ENCODE measurements at regions not wholly inside any gene's neighbourhood (a gene's known extent, or its start where the extent isn't known, plus 50 kb on each side); places are given as distances from the start of the nearest gene placed in this dataset.

- no peak overlapping the region for H3K4me3 ChIP-seq
- no peaks in the 10 kb centered on the region for H3K36me3 ChIP-seq (ENCODE audit: insufficient read depth, low read length)
- no peaks in the 10 kb centered on the region for H3K9me3 ChIP-seq (ENCODE audit: low read depth, low read length)
- no peak for DNase-seq (ENCODE audit: low read depth, low spot score)
- no peak overlapping the region for H3K9ac ChIP-seq (ENCODE audit: insufficient read length)
- no peak for TF ChIP-seq FOXP2 (optimal IDR thresholded peaks at IDR 0.05; ENCODE audit: control extremely low read depth, extremely low read length, insufficient read depth)
- no peak for TF ChIP-seq EZH2 (IDR thresholded peaks at IDR 0.05)
- no peak for TF ChIP-seq POLR2AphosphoS5 (IDR thresholded peaks at IDR 0.05; ENCODE audit: borderline replicate concordance, low read depth, low read length)
- no peak overlapping the region for H3K27ac ChIP-seq
These were observed 249.4 kb upstream of the TFAP2D start for GRCh38 chr6:50463931-50464330.

GRCh38 chr6:50467931-50468330 lies 245.4 kb upstream of the TFAP2D start:
- TF ChIP-seq POLR2AphosphoS5 (IDR thresholded peaks at IDR 0.05; ENCODE audit: borderline replicate concordance, low read depth, low read length) (no peak), FOXP2 (optimal IDR thresholded peaks at IDR 0.05; ENCODE audit: control extremely low read depth, extremely low read length, insufficient read depth) (no peak), EZH2 (IDR thresholded peaks at IDR 0.05) (no peak)
- DNase-seq (ENCODE audit: low read depth, low spot score) = no peak
- Histone ChIP-seq H3K4me3 (no peak overlapping the region), H3K9me3 (ENCODE audit: low read depth, low read length) (no peaks in the 10 kb centered on the region), H3K27ac (no peak overlapping the region), H3K36me3 (ENCODE audit: insufficient read depth, low read length) (no peaks in the 10 kb centered on the region), H3K9ac (ENCODE audit: insufficient read length) (no peak overlapping the region)

GRCh38 chr6:50471041-50471440 lies 242.3 kb upstream of the TFAP2D start:
- Histone ChIP-seq H3K9ac (ENCODE audit: insufficient read length) (no peak overlapping the region), H3K36me3 (ENCODE audit: insufficient read depth, low read length) (no peaks in the 10 kb centered on the region), H3K4me3 (0 out of 2 replicates have a peak overlapping the region, but pooled peaks have one; percentile 10), H3K27ac (peak overlapping the region; percentile 66; the same call in 1 of the 2 replicates), H3K9me3 (ENCODE audit: low read depth, low read length) (no peaks in the 10 kb centered on the region)
- no peak for DNase-seq (ENCODE audit: low read depth, low spot score)
- TF ChIP-seq FOXP2 (optimal IDR thresholded peaks at IDR 0.05; ENCODE audit: control extremely low read depth, extremely low read length, insufficient read depth) (no peak), EZH2 (IDR thresholded peaks at IDR 0.05) (no peak), POLR2AphosphoS5 (IDR thresholded peaks at IDR 0.05; ENCODE audit: borderline replicate concordance, low read depth, low read length) (no peak)

GRCh38 chr6:50510361-50510760 lies 203.0 kb upstream of the TFAP2D start:
- TF ChIP-seq POLR2AphosphoS5 (IDR thresholded peaks at IDR 0.05; ENCODE audit: borderline replicate concordance, low read depth, low read length) (no peak), FOXP2 (optimal IDR thresholded peaks at IDR 0.05; ENCODE audit: control extremely low read depth, extremely low read length, insufficient read depth) (no peak), EZH2 (IDR thresholded peaks at IDR 0.05) (no peak)

GRCh38 chr6:50520326-50521266 lies 192.7 kb upstream of the TFAP2D start:
- Histone ChIP-seq H3K9ac (ENCODE audit: insufficient read length) (no peak overlapping the region), H3K9me3 (ENCODE audit: low read depth, low read length) (no peaks in the 10 kb centered on the region), H3K4me3 (peak overlapping the region; percentile 9; the same call in 1 of the 2 replicates), H3K36me3 (ENCODE audit: insufficient read depth, low read length) (no peaks in the 10 kb centered on the region), H3K27ac (no peak overlapping the region)
- TF ChIP-seq FOXP2 (optimal IDR thresholded peaks at IDR 0.05; ENCODE audit: control extremely low read depth, extremely low read length, insufficient read depth) = no peak
- no peak for TF ChIP-seq POLR2AphosphoS5 (IDR thresholded peaks at IDR 0.05; ENCODE audit: borderline replicate concordance, low read depth, low read length)
- no peak for TF ChIP-seq EZH2 (IDR thresholded peaks at IDR 0.05)
- no peak for DNase-seq (ENCODE audit: low read depth, low spot score)

More at GRCh38 chr6:50510361-50510760, 203.0 kb upstream of the TFAP2D start:
- H3K36me3 ChIP-seq (ENCODE audit: insufficient read depth, low read length) = no peaks in the 10 kb centered on the region
- no peak for DNase-seq (ENCODE audit: low read depth, low spot score)
- no peak overlapping the region for H3K27ac ChIP-seq
- H3K9me3 ChIP-seq (ENCODE audit: low read depth, low read length) = no peaks in the 10 kb centered on the region
- H3K4me3 ChIP-seq = no peak overlapping the region
- no peak overlapping the region for H3K9ac ChIP-seq (ENCODE audit: insufficient read length)

- Histone ChIP-seq H3K27ac (0 out of 2 replicates have a peak overlapping the region, but pooled peaks have one; percentile 15), H3K36me3 (ENCODE audit: insufficient read depth, low read length) (no peaks in the 10 kb centered on the region), H3K4me3 (no peak overlapping the region), H3K9ac (ENCODE audit: insufficient read length) (no peak overlapping the region), H3K9me3 (ENCODE audit: low read depth, low read length) (no peaks in the 10 kb centered on the region)
- DNase-seq (ENCODE audit: low read depth, low spot score) = no peak
- no peak for TF ChIP-seq POLR2AphosphoS5 (IDR thresholded peaks at IDR 0.05; ENCODE audit: borderline replicate concordance, low read depth, low read length)
- no peak for TF ChIP-seq EZH2 (IDR thresholded peaks at IDR 0.05)
- TF ChIP-seq FOXP2 (optimal IDR thresholded peaks at IDR 0.05; ENCODE audit: control extremely low read depth, extremely low read length, insufficient read depth) = no peak
These were observed 189.0 kb upstream of the TFAP2D start for GRCh38 chr6:50524341-50524740.

- no peak overlapping the region for H3K9ac ChIP-seq (ENCODE audit: insufficient read length)
- no peak for TF ChIP-seq POLR2AphosphoS5 (IDR thresholded peaks at IDR 0.05; ENCODE audit: borderline replicate concordance, low read depth, low read length)
- TF ChIP-seq FOXP2 (optimal IDR thresholded peaks at IDR 0.05; ENCODE audit: control extremely low read depth, extremely low read length, insufficient read depth) = no peak
- no peak for TF ChIP-seq EZH2 (IDR thresholded peaks at IDR 0.05)
- no peak overlapping the region for H3K27ac ChIP-seq
- DNase-seq (ENCODE audit: low read depth, low spot score) = no peak
- no peak overlapping the region for H3K4me3 ChIP-seq
- no peaks in the 10 kb centered on the region for H3K9me3 ChIP-seq (ENCODE audit: low read depth, low read length)
- no peaks in the 10 kb centered on the region for H3K36me3 ChIP-seq (ENCODE audit: insufficient read depth, low read length)
These were observed 185.3 kb upstream of the TFAP2D start for GRCh38 chr6:50527985-50528384.

GRCh38 chr6:50539447-50539846 lies 173.9 kb upstream of the TFAP2D start:
- Histone ChIP-seq H3K4me3 (peak overlapping the region; percentile 27), H3K9me3 (ENCODE audit: low read depth, low read length) (no peaks in the 10 kb centered on the region), H3K9ac (ENCODE audit: insufficient read length) (peak overlapping the region; percentile 46), H3K27ac (peak overlapping the region; percentile 89), H3K36me3 (ENCODE audit: insufficient read depth, low read length) (no peaks in the 10 kb centered on the region)
- peak; percentile 93 for DNase-seq (ENCODE audit: low read depth, low spot score)
- TF ChIP-seq POLR2AphosphoS5 (IDR thresholded peaks at IDR 0.05; ENCODE audit: borderline replicate concordance, low read depth, low read length) (no peak), FOXP2 (optimal IDR thresholded peaks at IDR 0.05; ENCODE audit: control extremely low read depth, extremely low read length, insufficient read depth) (no peak), EZH2 (IDR thresholded peaks at IDR 0.05) (no peak)
